NCI-H524 (cell line): ENCODE measurements at regions not wholly inside any gene's neighbourhood (a gene's known extent, or its start where the extent isn't known, plus 50 kb on each side); places are given as distances from the start of the nearest gene placed in this dataset.

Experiments used
- DNase-seq, 2 experiments: peaks; one replicate each; lab custom pipeline; 2025; lab: John Stamatoyannopoulos, UW

DNA sequence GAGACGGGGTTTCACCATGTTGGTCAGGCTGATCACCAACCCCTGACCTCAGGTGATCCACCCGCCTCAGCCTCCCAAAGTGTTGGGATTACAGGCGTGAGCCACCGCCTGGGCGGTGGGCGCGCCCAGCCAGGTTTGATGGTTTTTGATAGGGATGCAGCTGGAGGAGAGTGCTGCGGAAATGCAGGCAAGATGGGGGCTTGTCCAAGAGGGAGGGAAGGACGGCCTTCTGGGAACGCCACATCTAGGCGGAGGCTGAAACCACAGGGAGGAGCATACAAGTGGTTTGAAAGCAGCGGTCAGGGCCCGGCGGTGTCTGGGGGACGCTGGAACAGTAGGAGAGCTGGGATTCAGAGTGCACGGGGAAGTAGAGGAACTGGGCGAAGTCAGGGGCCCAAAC, 134.6 kb downstream of the VRK1 start:
- DNase-seq: no peak

DNA sequence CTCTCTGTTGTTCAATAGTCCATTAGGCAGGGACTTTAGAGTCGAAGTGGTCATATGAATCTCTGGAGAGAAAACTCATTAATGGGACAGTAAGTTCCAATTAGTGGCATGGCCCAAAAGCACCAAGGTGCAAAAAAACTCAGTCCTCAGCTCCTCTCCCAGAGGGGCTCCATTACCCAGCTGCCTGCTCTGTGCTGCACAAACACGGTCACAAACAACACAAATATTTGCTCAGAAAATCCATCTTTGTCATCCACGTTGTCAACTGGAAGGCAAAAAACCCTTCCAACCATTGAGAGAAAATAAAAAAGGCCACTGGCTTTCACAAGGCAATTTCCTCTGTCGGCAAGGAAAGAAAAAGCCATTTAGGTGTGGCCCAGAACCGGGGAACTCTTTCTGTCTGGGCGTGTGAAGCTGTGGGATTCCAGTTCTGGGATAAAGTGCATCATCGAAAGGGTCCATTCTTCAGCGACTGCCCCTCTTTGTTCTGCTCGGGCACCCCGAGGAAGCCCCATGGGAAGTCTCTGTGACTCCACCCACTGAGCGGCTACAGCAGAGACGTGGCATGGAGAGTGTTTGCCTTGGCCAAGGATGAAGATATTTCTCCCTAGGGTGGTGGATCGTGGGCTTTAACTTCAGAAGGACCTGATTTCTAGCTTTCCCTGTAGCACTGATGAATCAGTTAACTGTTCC, 137.6 kb downstream of the VRK1 start:
- no peak for DNase-seq

DNA sequence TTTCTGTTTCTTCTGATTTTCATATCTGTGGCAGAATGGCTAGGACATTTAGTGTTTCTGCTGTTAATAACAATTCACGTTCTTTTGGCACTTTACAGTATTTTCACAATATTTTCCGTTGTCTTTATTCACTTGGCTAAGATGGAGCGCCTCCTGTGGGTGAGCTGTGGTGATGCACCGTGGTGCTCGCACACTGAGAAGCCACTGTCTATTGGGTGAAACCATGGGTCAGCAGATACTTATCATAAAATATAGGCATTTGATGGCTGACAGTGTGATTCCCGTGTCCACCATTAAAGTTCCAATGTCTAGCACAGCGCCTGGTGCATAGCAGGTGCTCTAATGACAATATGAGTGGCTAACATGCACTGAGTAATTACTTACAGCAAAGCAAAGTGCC, 141.8 kb downstream of the VRK1 start:
- no peak for DNase-seq

DNA sequence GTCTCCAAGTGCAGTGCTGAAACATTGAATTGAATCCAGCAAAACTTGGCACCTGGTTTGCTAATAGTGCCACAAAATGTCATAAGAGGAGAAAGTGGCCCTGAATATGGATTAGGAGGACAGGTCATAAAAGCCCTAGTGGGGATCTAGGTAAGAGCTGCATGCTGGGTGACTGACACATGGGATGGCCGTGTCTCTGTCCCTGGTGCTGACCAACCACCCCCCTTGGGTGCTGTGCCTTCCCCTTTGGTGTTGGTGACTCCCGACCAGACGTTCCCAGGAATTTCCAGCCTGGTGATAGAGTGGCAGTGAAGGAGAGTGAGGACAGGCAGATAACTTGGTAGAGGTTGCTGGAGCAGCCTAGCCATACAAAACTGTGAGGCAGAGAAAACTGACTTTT, 142.8 kb downstream of the VRK1 start:
- DNase-seq: no peak

DNA sequence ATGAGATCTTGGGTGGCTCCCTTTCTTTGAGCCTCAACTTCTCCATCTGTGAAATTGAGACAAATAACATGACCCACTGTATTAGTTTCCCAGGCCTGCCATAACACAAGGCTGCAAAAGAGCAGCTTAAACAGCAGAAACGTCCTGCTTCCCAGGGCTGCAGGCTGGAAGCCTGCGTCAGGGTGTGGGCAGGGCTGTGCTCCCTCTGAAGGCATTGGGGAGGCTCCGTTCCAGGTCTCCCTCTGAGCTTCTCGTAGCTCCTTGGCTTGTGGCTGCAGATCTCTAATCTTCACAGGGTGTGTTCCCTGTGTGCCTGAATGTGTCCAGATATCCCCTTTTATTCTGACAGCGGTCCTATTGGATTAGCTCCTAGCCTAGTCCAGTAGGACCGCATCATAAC, 147.1 kb downstream of the VRK1 start:
- no peak for DNase-seq

DNA sequence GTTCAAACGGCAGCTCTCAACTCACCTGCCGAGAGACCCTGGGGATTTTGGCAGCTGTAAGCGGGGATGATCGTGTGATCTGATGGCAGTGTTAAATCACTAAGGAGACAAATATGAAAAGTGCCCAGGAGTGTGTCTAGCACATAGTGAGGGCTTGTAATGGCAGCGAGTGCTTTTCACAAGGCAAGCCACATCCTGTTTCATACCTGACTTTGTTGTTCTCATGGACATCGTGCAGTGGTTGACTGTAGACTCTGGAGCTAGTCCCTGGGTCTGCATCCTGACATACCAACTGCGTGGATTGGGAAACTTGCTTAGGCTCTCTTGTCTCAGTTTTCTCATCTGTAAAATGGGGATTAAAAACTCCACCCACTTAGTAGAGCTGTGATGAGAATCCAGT, 148.5 kb downstream of the VRK1 start:
- DNase-seq: no peak

DNA sequence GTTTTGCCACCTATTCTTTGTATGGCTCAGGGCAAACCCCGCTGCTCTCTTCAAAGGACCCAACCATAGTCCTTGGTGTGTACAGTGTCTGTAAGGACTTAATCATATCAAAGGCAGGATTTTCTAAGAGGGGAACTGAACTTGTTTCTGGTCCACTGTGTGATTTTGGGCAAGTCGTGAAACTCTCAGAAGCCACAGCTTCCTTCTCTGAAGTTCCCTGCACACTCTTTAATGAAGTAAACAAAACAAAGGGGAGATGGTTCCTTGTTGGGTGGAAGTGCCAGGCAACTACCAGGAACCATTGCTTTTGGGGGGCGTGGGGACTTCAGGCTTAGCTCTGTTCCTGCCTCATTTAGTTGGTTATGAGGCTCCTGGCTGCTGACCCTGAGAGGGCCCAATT, 152.4 kb downstream of the VRK1 start:
- DNase-seq: no peak

DNA sequence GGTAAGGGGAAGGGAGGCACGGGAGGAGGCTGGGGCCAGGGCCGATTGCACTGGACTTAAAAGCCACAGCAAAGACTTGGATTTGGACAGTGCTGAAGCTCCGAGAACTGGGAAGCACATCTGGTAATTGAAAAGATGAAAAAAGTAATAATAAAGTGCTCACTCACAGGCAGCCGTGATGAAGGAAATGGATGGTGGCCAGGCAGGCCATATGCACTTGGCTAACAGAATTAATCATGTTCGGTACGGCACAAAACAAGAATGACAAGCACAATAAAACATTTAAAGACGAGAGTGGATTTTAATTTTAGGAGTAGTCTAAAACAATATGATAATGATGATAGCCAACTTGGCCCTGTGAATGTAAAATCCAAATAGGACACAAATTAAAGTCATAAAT, 154.3 kb downstream of the VRK1 start:
- no peak for DNase-seq

DNA sequence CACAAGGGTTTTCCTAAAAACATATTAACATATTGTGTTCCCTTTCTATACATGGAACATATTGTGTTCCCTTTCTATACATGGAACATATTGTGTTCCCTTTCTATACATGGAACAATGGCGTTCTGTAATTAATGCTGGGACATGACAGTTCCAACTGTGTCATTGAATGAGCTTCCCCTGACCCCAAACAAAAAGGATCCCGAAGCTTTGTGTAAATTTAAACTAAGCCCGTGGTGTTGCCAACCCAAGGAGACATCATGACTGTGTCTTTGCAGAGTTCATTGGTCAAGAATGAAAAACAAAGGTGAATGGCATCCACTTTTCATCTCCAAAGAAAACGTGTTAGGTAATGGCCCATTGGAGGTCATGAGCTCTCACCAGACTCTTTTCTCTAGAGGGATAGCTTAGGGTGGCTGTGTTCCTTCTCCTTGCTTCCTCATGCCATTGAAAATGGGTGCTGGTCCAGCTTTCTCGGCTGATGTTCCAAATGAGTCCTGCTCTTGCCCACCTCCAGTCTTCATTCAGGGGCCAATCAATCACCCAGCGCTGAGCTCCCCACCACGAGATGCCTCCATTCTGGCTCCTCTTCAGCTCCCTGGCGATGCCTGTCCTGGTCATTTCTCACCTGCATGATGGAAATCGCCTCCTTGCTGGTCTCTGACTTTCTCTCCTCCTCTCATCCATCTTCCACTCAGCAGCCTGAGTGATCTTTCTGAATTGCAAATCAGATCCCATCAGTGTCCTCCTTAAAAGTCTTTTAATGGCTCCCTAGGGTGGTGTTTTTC, 156.1 kb downstream of the VRK1 start:
- DNase-seq: no peak

DNA sequence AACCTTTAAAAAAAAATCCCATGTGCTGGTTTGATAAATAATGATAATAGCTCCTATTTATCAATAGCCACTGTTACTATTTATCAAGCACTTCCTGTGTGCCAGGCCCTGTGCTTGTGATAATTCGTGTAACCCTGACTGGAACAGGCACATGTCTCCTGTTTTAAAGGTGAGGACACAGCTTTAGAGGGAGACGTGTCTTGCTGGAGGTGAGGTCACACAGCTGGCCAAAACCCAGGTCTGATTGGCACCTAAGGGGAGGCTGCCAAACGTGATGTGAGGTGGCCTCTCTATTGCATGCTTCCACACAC, 156.6 kb downstream of the VRK1 start:
- DNase-seq: no peak

DNA sequence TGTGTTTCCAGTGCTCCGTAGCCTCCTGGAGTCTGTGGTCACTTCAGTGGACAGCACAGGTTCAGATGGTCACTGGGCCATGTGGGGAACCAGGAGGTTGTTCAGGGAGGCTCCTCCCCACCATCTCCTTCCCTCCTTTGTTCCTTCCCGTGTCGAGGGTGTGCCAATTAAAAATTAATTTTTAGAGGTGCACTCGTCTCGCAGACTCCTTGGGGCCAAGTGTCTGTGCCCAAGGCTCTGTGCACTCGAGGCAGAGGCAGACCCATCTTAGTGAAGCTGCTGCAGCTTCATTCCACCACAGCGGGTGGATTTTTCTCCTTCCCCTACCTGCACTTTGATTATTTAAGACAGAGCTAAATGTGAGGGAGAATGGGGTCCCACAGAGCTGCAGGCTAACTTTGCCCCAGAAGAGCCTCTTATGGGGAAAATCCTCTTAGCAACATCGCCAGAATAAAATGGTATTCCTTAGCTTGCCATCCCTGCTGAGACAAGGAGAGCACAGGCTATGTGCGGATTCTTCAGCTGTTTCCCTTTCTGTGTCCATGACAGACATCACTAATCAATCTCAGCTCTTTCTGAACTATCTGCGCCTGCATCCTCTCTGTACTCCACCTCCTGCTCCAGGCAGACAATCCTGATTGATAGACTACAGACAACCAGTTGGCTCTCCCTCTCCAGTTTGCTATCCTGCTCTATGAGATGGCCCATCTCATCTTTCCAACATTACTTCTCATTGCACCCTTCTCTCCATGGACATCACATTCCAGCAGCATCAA, 159.5 kb downstream of the VRK1 start:
- no peak for DNase-seq

DNA sequence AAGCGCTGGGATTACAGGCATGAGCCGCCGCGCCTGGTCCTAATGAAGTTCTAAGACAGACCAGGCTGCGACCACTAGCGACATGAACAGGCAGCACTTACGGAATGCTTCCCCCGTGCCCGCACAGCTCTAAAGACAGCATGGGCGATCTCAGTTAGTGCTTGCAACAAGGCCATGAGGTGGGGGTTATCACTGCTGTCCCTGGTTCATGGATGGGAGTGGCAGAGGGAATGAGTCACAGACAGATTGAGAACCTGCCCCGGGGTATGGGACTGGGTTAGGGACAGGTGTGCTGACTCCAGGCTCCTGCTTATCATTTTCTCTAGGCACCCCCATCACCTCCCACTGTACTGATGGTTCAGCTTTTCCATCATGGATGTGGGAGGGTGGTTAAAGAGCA, 160.9 kb downstream of the VRK1 start:
- DNase-seq: no peak

DNA sequence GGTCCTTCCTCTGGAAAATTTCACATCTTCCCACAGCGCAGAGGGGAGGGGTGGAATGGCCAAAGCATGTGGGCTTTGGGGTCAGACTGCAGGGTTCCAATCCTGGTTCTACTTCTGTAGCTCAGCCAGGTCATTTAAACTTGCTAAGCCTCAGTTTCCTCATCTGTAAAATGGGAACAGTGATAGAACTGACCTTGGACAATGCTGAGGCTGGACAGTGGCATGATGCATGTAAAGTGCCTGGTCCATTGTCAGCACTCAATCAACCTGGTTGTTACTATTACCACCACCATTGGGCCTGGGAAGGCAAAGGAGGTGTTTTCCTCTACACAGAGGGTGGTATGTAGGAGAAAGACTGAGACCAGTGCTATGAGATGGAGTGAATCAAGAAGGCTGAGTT, 162.8 kb downstream of the VRK1 start:
- no peak for DNase-seq

DNA sequence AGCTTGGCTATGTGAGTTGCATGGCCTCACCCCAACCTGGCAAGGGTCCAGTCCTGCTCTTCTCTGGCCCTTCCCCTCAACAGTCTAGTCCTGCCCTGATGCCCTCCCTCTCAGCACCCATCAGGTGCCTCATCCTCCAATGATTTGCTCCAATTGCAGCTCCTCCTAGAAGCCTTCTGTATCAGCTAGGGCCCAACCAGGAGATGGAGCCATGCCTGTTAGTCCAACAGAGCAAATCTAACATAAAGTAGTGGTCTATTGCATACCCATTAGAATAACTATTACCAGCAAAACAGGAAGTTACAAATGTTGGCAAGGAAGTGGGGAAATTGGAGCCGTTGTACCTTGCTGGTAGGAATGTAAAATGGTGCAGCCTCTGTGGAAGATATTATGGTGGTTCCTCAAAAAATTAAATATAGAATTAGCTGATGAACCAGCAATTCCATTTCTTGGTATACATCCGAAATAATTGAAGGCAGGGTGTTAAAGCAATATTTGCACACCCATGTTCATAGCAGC, 163.5 kb downstream of the VRK1 start:
- no peak for DNase-seq

DNA sequence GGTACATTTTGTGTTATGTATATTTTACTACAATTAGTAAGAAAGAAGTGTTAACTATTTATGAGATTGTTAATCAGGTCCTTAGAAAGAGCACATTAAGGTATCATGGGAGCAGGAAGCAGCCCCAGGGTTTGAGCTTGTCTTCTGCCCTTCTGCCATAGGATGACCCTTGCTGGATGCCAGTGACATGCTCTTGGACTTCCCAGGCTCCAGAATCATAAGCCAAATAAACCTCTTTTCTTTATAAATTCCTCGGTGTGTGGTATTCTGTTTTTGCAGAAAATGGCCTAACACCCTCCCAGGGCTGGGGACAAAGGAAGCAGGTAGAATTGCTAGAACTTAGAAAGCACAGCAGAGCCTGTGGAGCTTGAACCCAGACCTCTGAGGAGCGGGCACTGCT, 164.7 kb downstream of the VRK1 start:
- no peak for DNase-seq

DNA sequence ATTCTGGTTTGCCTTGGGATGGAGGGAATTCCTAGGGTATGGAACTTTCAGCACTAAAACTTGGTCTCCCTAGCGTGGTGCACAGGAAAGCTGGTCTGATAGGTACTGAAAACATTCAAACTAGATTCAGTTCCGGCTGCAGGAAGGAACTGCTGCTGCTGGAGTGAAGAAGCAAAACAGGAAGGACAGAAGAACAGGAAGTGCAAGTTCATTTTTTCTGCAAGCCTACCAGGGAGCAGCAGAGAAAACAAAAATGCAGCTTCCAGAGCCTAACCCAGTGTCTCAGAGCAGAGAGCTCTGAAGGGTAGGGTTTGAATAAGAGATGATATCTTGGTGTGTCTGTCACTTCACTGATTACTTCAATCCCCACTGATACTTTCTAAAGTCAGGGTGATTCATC, 165.2 kb downstream of the VRK1 start:
- DNase-seq: no peak

DNA sequence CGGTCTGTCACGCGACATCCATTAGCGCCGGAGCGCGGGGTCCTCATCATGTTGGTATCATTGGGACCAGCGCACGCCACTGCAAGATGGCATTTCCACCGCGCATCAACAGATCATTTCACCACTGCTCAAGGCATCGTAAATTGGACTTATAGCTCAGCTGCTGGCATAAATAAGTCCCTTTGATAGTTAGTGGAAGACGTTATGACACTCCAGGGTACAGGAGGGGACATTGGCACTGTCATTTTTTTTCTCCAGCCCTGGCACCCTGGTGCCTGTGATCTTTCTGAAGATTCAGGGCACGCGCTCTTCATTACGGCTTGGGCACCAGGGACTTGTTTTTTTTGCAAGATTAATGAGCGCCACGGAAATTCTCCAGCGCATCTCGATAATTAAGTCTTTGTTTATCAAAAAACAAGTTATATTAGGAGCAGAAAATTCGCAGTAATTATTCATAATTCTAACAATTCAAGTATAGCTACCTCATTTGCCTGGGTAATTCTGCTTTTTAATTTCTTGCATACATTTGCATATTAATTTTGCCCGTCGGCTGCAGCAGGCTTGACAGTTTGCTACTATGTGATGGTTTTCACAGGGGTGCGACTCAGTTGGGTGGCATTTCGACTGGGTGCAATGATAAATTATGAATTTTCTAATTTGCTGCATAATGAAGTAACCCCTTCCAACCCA, 167.7 kb downstream of the VRK1 start:
- no peak for DNase-seq

DNA sequence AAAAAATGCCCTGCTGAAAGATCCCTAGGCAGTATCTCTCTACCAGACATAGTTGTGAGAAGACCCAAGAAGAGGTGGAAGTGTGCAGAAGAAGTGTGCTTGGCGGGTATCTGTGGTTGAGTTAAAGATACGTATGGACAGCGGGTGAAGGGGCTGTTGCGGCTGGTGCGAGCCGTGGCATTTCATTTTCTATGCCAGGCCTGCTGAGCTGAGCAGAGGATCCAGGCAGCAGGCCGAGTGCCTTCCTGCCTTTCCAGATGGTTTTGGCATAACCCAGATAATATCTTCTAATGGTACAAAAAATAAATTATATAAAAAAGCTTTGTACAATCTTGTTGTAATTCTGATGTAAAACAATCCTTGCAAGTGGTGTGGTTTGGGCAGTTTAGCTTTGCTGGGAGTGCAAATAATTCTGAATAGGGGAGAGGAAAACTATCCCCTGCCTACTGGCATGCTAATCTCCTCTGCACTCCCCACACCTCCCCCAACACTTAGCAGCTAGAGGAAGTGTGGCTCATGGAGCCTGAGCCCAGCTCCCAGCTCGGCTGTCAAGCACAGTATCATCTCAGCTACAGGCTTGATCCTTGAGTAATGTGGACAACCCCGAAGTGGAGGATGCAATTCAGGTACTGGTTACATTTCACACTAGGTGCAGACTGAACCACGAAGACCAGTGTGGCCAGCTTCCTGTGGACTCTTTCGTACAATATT, 168.9 kb downstream of the VRK1 start:
- peak in 1 of 2 experiments; percentile 19 for DNase-seq

DNA sequence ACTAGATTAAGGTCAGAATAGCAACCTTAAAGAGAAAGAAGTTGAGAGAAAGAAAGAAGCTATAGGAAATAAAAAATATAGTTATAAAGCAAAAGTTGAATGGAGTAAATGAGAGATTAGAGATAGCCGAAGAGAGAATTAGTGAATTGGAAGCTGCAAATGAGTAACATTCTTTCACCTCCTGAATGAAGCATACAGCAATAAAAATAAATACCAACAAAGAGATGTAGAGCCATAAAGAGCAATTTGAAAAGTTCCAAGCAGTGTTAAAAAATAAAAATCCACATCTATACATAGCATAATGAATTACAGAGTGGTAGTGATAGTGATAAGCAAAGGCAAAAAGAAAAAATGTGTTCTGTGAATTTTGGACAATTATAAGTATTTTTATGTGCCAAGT, 177.9 kb downstream of the VRK1 start:
- DNase-seq: no peak

DNA sequence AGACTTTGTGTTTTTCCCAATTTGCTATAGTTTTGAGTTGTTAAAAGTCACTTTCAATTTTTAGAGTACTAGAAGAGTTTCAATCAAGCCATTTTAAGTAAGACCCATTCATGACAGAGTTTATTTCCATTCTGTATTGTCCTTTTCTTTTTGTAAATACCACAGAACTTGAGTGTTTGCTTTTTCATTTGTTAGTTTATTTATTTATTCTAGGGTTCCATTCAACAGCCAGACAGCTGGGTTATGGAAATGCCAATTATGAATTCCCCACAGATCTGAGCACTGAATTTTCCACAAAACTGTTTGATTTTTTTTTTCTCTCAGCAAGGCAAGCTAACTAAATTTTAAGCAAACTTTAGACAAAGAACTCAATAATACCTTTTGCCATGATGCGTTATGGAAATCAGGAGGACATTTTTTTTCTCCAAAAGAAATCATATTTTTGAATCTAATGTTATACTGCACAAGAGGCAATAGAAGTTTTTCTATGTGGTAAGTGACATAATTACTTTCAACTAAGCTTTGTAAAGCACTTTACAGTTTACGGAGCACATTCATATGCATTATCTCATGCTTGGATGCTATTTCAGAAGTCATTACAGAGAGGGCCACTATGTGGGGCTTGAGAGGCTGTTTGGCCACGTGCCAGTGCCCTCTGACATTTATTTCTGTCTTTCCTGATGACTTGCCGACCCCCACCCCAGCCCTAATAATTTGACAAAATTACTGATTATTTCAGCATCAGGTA, 181.5 kb downstream of the VRK1 start:
- no peak for DNase-seq

DNA sequence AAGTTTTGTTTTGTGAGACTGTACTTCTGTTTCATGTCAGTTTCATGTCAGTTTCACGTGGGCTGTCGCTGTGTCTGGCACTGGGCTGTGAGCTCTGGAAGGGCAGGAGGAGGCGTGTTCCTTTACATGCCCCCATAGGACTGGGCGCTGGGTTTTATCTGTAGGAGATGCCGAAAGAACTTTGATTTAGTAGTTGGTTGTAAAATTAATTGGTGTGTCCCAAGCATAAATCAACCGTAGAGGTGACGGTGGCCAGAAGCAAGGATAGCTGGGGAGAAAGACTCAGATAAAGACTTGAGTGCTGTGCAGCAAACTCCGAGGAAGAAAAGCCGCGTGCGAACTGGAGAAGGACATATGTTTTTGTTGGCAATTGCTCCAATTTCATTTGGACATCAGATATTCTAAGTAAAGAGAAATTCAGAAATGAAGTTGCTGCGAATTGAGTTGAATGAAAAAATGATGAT, 182.5 kb downstream of the VRK1 start:
- DNase-seq: no peak
